Esophagus squamous epithelium (tissue), 4 donors: ENCODE measurements at regions not wholly inside any gene's neighbourhood (a gene's known extent, or its start where the extent isn't known, plus 50 kb on each side); places are given as distances from the start of the nearest gene placed in this dataset.

ENCODE experiments used
- CTCF ChIP-seq, 6 experiments: fragments of 450-650 bp in 4 of 6; fragments of 200-600 bp in 2 of 6; sonication (generic) in 2 of 6; IDR thresholded peaks; one replicate each; pipeline ENCODE4 v1.5.1; 2016 to 2019; ENCODE audit warnings: antibody characterized with exemption in 6 of 6, mild to moderate bottlenecking in 4 of 6, moderate library complexity in 4 of 6
- POLR2A ChIP-seq, 4 donors: fragments of 450-650 bp; IDR thresholded peaks; one replicate each; pipeline ENCODE4 v1.6.1; 2017; ENCODE audit warnings: antibody characterized with exemption in 4 of 4, mild to moderate bottlenecking in 4 of 4, moderate library complexity in 3 of 4

- no peak for TF ChIP-seq CTCF (IDR thresholded peaks at IDR 0.05)
- no peak for TF ChIP-seq POLR2A (IDR thresholded peaks at IDR 0.05)
Measured at GRCh38 chr6:68240726-68241125, 394.4 kb upstream of the ADGRB3 start.
